DND-41 (cell line): ENCODE measurements at regions not wholly inside any gene's neighbourhood (a gene's known extent, or its start where the extent isn't known, plus 50 kb on each side); places are given as distances from the start of the nearest gene placed in this dataset.

Experiments
- CTCF ChIP-seq: IDR thresholded peaks from 2 replicates; pipeline ENCODE4 v1.5.1; 2012; ENCODE audit warnings: borderline replicate concordance, low read length, moderate library complexity, mild to moderate bottlenecking; ENCODE audit not compliant: poor library complexity, severe bottlenecking; ENCODE audit errors: extremely low read depth
- EZH2 ChIP-seq: IDR thresholded peaks from 3 replicates; pipeline ENCODE4 v1.6.1; 2012; ENCODE audit warnings: borderline replicate concordance, low read depth, mild to moderate bottlenecking, moderate library complexity, low read length, inconsistent platforms; ENCODE audit not compliant: severe bottlenecking

- TF ChIP-seq EZH2, result no peak
- TF ChIP-seq CTCF, result no peak
These were observed 77.2 kb upstream of the ANKRD10 start for GRCh38 chr13:110991991-110992508.
